H1 (cell line): ENCODE measurements at regions not wholly inside any gene's neighbourhood (a gene's known extent, or its start where the extent isn't known, plus 50 kb on each side); places are given as distances from the start of the nearest gene placed in this dataset.

Experiments used
- CHD2 ChIP-seq: IDR thresholded peaks from 2 replicates; pipeline ENCODE4 v1.6.1; 2012; ENCODE audit warnings: low read length, improper control_type of control experiment
- KDM1A ChIP-seq: fragments of 200-600, 300-600 bp; sonication (generic); IDR thresholded peaks from 2 replicates; pipeline ENCODE4 v1.7.1; 2016; ENCODE audit warnings: mild to moderate bottlenecking, low read length, borderline replicate concordance
- PHF8 ChIP-seq: fragments of 200-600 bp; sonication (generic); conservative IDR thresholded peaks from 2 replicates; pipeline ENCODE4 v1.7.1; 2012; ENCODE audit warnings: low read depth, mild to moderate bottlenecking, inconsistent platforms, low read length, moderate library complexity
- SIX5 ChIP-seq: IDR thresholded peaks from 2 replicates; pipeline ENCODE4 v1.6.1; 2011; ENCODE audit warnings: mild to moderate bottlenecking, low read depth, low read length
- SUZ12 ChIP-seq: fragments of 200-600 bp; sonication (generic); IDR thresholded peaks from 2 replicates; pipeline ENCODE4 v1.6.1; 2012; ENCODE audit warnings: mild to moderate bottlenecking, inconsistent platforms, low read length, moderate library complexity, mixed read lengths
- TF ChIP-seq, protein P1 (sequence below), 3 experiments: IDR thresholded peaks; 1 replicate in 2 of 3; 2 replicates in 1 of 3; pipeline versions ENCODE4 v1.5.1 to v1.6.1; 2011; ENCODE audit warnings: low read length in 3 of 3, mild to moderate bottlenecking in 3 of 3, inconsistent platforms in 2 of 3, low read depth in 1 of 3, moderate library complexity in 1 of 3; ENCODE audit not compliant: insufficient read depth in 1 of 3; ENCODE audit errors: control extremely low read depth in 1 of 3

DNA sequence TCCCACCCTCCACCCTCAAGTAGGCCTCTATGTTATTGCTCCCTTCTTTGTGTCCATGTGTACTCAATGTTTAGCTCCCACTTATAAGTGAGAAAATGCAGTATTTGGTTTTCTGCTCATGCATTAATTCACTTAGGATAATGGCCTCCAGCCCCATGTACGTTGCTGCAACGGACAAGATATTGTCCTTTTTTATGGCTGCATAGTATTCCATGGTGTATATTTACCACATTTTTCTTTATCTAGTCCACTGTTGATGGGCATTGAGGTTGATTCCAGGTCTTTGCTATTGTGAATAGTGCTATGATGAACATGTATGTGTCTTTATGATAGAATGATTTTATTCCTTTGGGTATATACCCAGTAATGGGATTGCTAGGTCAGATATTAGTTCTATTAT lies 64.1 kb upstream of the NNAT start:
- TF ChIP-seq SIX5: no peak
- peak; percentile 41; the same call in 1 of the 2 replicates for TF ChIP-seq KDM1A
- TF ChIP-seq, protein P1, sequence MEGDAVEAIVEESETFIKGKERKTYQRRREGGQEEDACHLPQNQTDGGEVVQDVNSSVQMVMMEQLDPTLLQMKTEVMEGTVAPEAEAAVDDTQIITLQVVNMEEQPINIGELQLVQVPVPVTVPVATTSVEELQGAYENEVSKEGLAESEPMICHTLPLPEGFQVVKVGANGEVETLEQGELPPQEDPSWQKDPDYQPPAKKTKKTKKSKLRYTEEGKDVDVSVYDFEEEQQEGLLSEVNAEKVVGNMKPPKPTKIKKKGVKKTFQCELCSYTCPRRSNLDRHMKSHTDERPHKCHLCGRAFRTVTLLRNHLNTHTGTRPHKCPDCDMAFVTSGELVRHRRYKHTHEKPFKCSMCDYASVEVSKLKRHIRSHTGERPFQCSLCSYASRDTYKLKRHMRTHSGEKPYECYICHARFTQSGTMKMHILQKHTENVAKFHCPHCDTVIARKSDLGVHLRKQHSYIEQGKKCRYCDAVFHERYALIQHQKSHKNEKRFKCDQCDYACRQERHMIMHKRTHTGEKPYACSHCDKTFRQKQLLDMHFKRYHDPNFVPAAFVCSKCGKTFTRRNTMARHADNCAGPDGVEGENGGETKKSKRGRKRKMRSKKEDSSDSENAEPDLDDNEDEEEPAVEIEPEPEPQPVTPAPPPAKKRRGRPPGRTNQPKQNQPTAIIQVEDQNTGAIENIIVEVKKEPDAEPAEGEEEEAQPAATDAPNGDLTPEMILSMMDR (IDR thresholded peaks at IDR 0.05; ENCODE audit: control extremely low read depth in 1 of 3, insufficient read depth in 1 of 3, low read depth in 1 of 3, low read length in 3 of 3): no peak
- no peak for TF ChIP-seq SUZ12
- TF ChIP-seq PHF8: no peak
- no peak for TF ChIP-seq CHD2
